ENCODE measurements at regions not wholly inside any gene's neighbourhood (a gene's known extent, or its start where the extent isn't known, plus 50 kb on each side); places are given as distances from the start of the nearest gene placed in this dataset.

DNA sequence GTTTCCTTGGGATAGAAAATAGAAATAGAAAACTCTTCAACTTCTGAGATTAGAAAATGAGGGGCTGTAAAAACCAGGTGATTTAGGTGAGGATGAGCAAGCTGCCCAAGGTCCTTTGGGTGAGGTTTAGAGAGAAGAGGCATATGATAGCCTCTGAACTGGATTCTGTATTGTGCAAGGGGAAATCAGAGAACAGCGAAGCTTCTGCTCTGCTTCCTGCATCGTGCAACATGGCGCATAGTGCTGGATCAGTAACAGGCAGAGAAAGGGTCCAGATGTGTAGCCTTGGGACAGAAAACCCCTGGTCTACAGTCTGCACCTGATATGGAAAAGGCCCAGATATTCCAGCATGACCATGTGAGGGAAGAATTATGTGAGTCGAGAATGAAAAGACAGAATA lies 121.7 kb downstream of the MBL2 start:
- H3K4me3 ChIP-seq (ENCODE audit: low read depth, low read length): no peak overlapping the region
- no peak for DNase-seq (ENCODE audit: low read depth, low spot score)
- TF ChIP-seq, protein P1, sequence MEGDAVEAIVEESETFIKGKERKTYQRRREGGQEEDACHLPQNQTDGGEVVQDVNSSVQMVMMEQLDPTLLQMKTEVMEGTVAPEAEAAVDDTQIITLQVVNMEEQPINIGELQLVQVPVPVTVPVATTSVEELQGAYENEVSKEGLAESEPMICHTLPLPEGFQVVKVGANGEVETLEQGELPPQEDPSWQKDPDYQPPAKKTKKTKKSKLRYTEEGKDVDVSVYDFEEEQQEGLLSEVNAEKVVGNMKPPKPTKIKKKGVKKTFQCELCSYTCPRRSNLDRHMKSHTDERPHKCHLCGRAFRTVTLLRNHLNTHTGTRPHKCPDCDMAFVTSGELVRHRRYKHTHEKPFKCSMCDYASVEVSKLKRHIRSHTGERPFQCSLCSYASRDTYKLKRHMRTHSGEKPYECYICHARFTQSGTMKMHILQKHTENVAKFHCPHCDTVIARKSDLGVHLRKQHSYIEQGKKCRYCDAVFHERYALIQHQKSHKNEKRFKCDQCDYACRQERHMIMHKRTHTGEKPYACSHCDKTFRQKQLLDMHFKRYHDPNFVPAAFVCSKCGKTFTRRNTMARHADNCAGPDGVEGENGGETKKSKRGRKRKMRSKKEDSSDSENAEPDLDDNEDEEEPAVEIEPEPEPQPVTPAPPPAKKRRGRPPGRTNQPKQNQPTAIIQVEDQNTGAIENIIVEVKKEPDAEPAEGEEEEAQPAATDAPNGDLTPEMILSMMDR (IDR thresholded peaks at IDR 0.05; ENCODE audit: low read depth, low read length): no peak
- in situ Hi-C loops (cut with HindIII; ENCODE audit: low sequenced_read_pairs): no loop called here

DNA sequence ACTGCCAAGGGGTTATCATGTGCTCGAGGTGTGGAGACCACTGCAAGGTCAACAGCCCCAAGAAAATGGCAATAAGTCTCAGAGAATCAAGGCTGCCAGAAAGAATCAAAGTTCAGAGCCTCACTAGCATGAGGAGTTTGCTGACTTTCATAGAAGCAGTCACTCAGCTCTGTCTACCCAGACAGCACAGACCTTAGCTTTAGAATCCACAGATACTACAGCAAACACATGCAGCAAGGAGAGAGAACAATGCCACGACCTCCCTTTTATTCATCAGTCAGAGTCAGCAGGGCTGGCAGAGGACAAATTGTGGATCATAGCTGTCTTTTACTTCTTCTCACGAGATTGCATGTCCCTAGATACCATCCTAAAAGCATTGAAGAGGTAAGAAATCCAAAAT lies 121.3 kb downstream of the MBL2 start:
- DNase-seq (ENCODE audit: low read depth, low spot score): no peak
- in situ Hi-C loops (cut with HindIII; ENCODE audit: low sequenced_read_pairs): no loop called here
- TF ChIP-seq, protein P1 (IDR thresholded peaks at IDR 0.05; ENCODE audit: low read depth, low read length): no peak
- no peak overlapping the region for H3K4me3 ChIP-seq (ENCODE audit: low read depth, low read length)

DNA sequence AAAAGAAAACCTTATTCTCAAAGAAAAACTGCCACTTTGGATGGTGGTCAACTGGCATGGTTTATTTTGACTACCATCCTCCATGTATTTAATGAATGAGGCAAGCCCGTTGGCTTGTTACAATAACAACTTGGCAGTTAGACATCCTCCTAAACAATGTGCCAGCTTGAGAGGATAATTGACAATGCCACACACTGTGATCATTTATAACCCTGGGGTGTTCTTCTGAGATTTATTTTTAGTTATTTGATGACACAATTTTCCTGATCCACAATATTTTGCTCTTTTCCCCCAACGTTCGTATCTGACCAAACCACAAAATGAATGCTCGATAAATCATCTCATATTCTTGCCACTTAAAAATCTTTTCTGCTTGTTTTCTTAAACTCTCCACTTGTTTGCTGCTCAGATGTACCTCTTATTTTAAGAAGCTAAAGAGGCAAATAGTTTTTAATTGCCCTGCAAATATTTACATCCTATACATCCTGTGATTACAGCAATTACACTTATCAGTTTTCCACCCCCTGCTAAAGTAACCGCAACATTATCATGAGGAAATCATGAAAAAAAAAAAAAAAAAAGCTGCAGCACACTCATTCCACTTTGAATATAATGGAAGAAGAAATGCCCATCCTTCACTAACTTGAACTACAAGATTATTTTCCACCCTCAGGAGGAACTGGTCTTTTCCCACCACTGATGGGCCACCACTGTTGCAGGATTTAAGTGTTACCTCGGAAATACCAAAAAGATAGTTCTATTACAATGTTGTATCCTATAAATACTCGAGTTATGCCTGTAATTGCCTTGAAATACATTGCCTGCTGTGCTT lies 119.9 kb downstream of the MBL2 start:
- in situ Hi-C loops (cut with HindIII; ENCODE audit: low sequenced_read_pairs): no loop called here
- DNase-seq (ENCODE audit: low read depth, low spot score): peak; percentile 29
- TF ChIP-seq, protein P1 (IDR thresholded peaks at IDR 0.05; ENCODE audit: low read depth, low read length): no peak
- no peak overlapping the region for H3K4me3 ChIP-seq (ENCODE audit: low read depth, low read length)

DNA sequence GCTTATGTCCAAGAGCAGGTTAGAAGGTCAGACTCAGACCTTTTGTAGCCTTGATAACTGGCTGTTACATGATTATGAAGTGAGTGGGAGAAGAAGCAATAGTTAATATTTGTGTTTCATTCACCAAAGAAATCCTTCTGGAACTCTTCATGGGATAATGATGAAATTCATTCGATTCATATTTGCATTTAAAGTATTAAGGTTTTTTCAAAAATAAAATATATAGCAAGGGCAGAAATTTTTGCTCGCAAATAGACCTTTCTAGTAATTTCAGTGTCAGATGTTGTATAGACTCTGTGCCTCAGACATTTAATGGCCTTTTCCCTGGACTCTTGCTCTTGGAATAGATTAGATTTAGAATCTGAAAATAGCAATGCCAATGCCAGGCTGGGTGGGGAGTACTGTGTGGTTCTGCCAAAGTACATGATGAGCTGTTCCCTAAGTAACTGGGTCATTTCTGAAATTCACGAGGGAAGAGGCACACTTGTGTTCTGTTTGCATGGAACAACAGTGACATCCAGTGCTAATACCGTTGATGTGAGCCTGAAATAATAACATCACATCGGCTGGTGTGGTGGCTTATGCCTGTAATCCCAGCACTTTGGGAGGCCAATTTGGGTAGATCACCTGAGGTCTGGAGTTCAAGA lies 119.2 kb downstream of the MBL2 start:
- DNase-seq (ENCODE audit: low read depth, low spot score): no peak
- in situ Hi-C loops (cut with HindIII; ENCODE audit: low sequenced_read_pairs): no loop called here
- TF ChIP-seq, protein P1 (IDR thresholded peaks at IDR 0.05; ENCODE audit: low read depth, low read length): no peak
- H3K4me3 ChIP-seq (ENCODE audit: low read depth, low read length): no peak overlapping the region

DNA sequence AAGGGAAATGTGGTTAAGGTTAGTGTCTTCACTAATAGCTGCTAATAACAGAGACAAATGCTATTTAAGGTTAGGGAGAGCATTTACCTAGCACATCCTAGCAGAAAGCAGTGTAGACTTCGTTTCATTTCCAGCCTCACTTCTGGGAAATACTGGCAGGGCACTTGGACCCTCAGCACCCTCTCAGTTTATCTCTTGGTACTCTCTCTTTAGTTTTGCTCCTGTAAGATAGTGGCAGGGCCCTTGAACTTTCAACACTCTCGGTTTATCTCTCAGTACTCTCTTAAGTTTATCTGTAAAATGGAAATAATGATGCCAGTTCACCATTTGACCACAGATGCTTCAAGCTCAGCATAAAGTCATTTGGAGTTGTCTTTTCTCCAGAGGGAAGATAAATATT lies 118.4 kb downstream of the MBL2 start:
- in situ Hi-C loops (cut with HindIII; ENCODE audit: low sequenced_read_pairs): no loop called here
- no peak overlapping the region for H3K4me3 ChIP-seq (ENCODE audit: low read depth, low read length)
- DNase-seq (ENCODE audit: low read depth, low spot score): no peak
- TF ChIP-seq, protein P1 (IDR thresholded peaks at IDR 0.05; ENCODE audit: low read depth, low read length): no peak

DNA sequence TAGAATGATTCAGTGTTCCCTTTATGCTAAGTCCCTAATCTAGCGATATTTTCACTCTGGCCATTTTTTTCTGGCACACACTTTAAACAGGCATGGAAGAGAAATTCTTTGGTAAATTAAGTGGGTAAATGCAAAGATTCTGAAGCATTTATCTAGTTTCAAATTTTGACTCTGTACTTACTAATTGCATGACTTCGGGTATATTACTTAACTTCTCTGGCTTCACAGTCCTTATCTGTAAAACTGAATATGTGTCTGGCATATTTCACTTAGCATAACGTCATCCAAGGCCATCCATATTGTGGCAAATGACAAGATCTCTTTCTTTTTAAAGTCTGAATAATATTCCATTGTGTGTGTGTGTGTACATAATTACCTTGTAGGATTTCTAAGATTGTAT lies 114.5 kb downstream of the MBL2 start:
- in situ Hi-C loops (cut with HindIII; ENCODE audit: low sequenced_read_pairs): no loop called here
- no peak overlapping the region for H3K4me3 ChIP-seq (ENCODE audit: low read depth, low read length)
- DNase-seq (ENCODE audit: low read depth, low spot score): no peak
- TF ChIP-seq, protein P1 (IDR thresholded peaks at IDR 0.05; ENCODE audit: low read depth, low read length): no peak
